Ovary (tissue), 3 donors: ENCODE measurements at regions not wholly inside any gene's neighbourhood (a gene's known extent, or its start where the extent isn't known, plus 50 kb on each side); places are given as distances from the start of the nearest gene placed in this dataset.

Source experiments
- CTCF ChIP-seq, 3 donors: fragments of 450-650 bp in 2 of 3; fragments of 200-600 bp in 1 of 3; IDR thresholded peaks; one replicate each; pipeline versions ENCODE4 v1.5.1 to v1.8.0; 2016 to 2022; ENCODE audit warnings: antibody characterized with exemption in 3 of 3, mild to moderate bottlenecking in 1 of 3
- POLR2A ChIP-seq: fragments of 450-650 bp; IDR thresholded peaks from one replicate; pipeline ENCODE4 v1.6.1; 2017; ENCODE audit warnings: antibody characterized with exemption, mild to moderate bottlenecking, moderate library complexity
- donor health status: DM: no; HTN: no; CAD: no.

- no peak for TF ChIP-seq POLR2A
- TF ChIP-seq CTCF (IDR thresholded peaks at IDR 0.05) = no peak
These were observed 155.2 kb upstream of the PRSS1 start for GRCh38 chr7:142594078-142594477.
